ENCODE measurements at regions not wholly inside any gene's neighbourhood (a gene's known extent, or its start where the extent isn't known, plus 50 kb on each side); places are given as distances from the start of the nearest gene placed in this dataset.

DNA sequence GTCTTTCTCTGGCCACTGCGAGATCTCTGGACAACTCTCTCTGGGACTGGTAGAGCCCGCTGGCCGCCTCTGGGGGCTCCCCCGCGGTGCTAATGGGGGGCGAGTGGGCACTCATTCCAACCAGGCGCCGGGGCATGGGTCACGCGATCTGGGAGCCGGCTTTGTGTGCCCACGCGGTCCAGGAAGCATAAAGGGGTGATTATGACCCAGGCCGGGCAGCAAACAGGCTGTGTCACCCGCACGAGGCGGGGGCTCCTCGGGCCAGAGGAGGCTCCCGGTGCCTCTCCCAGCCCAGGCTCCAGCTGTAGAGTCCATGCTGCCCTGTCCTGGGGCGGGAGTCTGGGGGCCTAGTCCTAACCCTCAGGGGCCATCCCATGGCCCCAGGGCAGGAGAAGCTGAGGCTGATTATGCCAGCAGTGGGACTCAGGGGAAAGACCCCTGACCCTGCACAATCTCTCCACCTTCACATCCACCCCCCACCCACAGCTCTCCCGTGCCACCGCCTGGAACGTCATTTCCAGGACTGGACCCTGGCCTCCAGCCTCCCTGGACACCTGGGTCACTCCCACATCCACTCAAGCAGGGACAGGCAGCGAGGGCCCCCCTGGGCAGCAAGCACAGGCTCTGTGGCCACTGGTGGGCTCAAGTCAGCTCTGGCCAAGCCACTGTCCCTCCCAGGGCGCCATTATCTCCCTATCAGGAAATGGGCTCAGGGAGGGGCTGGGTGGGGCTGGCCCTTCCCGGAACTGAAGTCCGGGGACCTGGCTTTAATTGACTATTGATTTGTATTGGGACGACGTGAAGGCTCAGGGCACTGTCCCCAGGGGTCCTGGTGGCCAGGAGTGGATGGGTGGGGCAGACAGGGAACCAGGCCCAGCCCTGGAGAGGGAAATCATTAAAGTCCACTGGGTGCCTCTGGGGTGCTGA is 50.0 kb downstream of the PTPRS start:
- TF ChIP-seq, protein P1, sequence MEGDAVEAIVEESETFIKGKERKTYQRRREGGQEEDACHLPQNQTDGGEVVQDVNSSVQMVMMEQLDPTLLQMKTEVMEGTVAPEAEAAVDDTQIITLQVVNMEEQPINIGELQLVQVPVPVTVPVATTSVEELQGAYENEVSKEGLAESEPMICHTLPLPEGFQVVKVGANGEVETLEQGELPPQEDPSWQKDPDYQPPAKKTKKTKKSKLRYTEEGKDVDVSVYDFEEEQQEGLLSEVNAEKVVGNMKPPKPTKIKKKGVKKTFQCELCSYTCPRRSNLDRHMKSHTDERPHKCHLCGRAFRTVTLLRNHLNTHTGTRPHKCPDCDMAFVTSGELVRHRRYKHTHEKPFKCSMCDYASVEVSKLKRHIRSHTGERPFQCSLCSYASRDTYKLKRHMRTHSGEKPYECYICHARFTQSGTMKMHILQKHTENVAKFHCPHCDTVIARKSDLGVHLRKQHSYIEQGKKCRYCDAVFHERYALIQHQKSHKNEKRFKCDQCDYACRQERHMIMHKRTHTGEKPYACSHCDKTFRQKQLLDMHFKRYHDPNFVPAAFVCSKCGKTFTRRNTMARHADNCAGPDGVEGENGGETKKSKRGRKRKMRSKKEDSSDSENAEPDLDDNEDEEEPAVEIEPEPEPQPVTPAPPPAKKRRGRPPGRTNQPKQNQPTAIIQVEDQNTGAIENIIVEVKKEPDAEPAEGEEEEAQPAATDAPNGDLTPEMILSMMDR (conservative IDR thresholded peaks at IDR 0.05): no peak
- no peak for TF ChIP-seq EZH2 (IDR thresholded peaks at IDR 0.05; ENCODE audit: low read depth)
- Histone ChIP-seq H3K27ac (no peak overlapping the region), H3F3A (ENCODE audit: insufficient read depth, low read depth) (no peaks in the 10 kb centered on the region), H3K79me2 (ENCODE audit: low read depth) (peaks cover 5% of the 10 kb centered on the region; the same call in 1 of the 2 replicates), H3K36me3 (ENCODE audit: low read depth) (no peaks in the 10 kb centered on the region), H3K4me2 (no peak overlapping the region), H3K4me1 (replicated peaks; ENCODE audit: insufficient read depth) (0 out of 2 replicates have a peak, but pooled peaks cover 7% of the 10 kb centered on the region), H4K20me1 (ENCODE audit: insufficient read depth) (no peaks in the 10 kb centered on the region; the same call in 1 of the 2 replicates), H3K9me2 (ENCODE audit: insufficient read depth) (no peaks in the 10 kb centered on the region), H2AFZ (no peak overlapping the region), H3K27me3 (ENCODE audit: insufficient read depth, low read depth) (no peaks in the 10 kb centered on the region), H3K9me3 (ENCODE audit: insufficient read depth, low read depth) (no peaks in the 10 kb centered on the region), H3K4me3 (no peak overlapping the region)
- intact Hi-C loops (cut with micrococcal nuclease; ENCODE audit: unreplicated experiment): no loop called here
- POLR2A ChIA-PET (ENCODE audit: unreplicated experiment): interaction anchor here (0.7 kb wide), 1 partner anchor 32 kb away, joined by 11 read pairs; no protein-coding TSS in a partner anchor
- DNase-seq: no peak
- BruUV-seq (replicated peaks): no TSS peak
- CTCF ChIA-PET: no interaction called here

DNA sequence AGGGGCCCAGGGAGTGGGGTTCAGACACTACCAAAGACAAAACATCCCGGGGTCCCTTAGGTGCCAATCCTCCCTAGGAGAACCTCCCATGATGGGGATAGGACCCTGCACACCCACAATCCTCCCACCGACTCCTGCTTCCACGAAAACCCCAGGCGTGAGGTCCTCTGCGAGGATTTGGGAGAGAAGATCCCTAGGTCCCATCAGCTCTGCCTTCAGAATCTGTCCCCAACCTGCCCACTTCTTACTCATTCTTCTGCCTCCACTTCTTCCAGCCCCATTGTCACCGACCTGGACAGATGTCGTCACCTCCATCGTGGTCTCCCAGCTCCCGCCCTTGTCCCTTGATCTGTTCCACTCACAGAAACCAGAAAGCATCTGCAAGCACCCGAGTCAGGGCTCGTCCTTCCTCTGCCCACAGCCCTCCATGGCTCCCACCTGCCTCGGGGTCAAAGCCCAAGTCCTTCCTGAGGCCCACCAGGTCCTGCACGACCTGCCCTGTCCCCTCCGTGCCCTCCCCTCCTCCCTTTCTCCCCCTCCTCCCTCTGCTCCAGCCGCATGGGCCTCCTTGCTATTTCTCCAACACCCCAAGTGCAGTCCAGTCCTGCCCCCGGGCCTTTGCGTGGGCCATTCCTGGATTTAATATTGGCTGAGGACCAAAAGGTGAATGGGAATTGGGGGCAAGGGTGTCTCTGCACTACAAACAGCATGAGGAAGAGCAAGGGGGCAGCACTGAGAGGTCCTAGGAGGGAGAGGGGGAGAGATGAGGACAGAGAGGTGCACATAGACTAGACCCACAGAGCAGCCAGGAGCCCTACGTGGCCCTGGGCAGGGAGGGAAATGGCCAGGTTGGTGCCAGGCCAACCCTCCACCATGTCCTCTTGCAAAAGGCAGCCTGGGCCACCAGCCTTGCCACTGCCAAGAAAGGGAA is 51.3 kb downstream of the PTPRS start:
- DNase-seq: no peak
- H3K4me1 ChIP-seq (replicated peaks; ENCODE audit: insufficient read depth): 0 out of 2 replicates have a peak, but pooled peaks cover 7% of the 10 kb centered on the region
- no peaks in the 10 kb centered on the region for H3K36me3 ChIP-seq (ENCODE audit: low read depth)
- H3F3A ChIP-seq (ENCODE audit: insufficient read depth, low read depth): no peaks in the 10 kb centered on the region
- no peak overlapping the region for H3K27ac ChIP-seq
- ChIA-PET CTCF (no interaction called here), POLR2A (ENCODE audit: unreplicated experiment) (interaction anchor here (0.7 kb wide), 2 partner anchors 59 to 101 kb away, joined by 3 to 4 read pairs; no protein-coding TSS in a partner anchor)
- TF ChIP-seq EZH2 (IDR thresholded peaks at IDR 0.05; ENCODE audit: low read depth): no peak
- TF ChIP-seq, protein P1 (conservative IDR thresholded peaks at IDR 0.05): no peak
- H3K79me2 ChIP-seq (ENCODE audit: low read depth): peaks cover 5% of the 10 kb centered on the region; the same call in 1 of the 2 replicates
- no peaks in the 10 kb centered on the region; the same call in 1 of the 2 replicates for H4K20me1 ChIP-seq (ENCODE audit: insufficient read depth)
- H3K4me3 ChIP-seq: no peak overlapping the region
- no peaks in the 10 kb centered on the region for H3K9me2 ChIP-seq (ENCODE audit: insufficient read depth)
- no TSS peak for BruUV-seq (replicated peaks)
- H3K4me2 ChIP-seq: no peak overlapping the region
- H3K9me3 ChIP-seq (ENCODE audit: insufficient read depth, low read depth): no peaks in the 10 kb centered on the region
- no peaks in the 10 kb centered on the region for H3K27me3 ChIP-seq (ENCODE audit: insufficient read depth, low read depth)
- no peak overlapping the region for H2AFZ ChIP-seq
- intact Hi-C loops (cut with micrococcal nuclease; ENCODE audit: unreplicated experiment): loop anchor here (10.0 kb wide), 1 partner anchor 285 kb away; no protein-coding TSS in a partner anchor

- 0 out of 2 replicates have a peak, but pooled peaks cover 7% of the 10 kb centered on the region for H3K4me1 ChIP-seq (replicated peaks; ENCODE audit: insufficient read depth)
- CTCF ChIA-PET: no interaction called here
- DNase-seq: peak in 1 of 2 experiments; percentile 26
- H3K27ac ChIP-seq: no peak overlapping the region
- peaks cover 5% of the 10 kb centered on the region; the same call in 1 of the 2 replicates for H3K79me2 ChIP-seq (ENCODE audit: low read depth)
- no peaks in the 10 kb centered on the region for H3K36me3 ChIP-seq (ENCODE audit: low read depth)
- H3K9me3 ChIP-seq (ENCODE audit: insufficient read depth, low read depth): no peaks in the 10 kb centered on the region
- H3K27me3 ChIP-seq (ENCODE audit: insufficient read depth, low read depth): no peaks in the 10 kb centered on the region
- H3K4me3 ChIP-seq: no peak overlapping the region
- TF ChIP-seq, protein P1 (conservative IDR thresholded peaks at IDR 0.05): no peak
- TF ChIP-seq EZH2 (IDR thresholded peaks at IDR 0.05; ENCODE audit: low read depth): no peak
- BruUV-seq (replicated peaks): no TSS peak
- no peaks in the 10 kb centered on the region for H3F3A ChIP-seq (ENCODE audit: insufficient read depth, low read depth)
- no peak overlapping the region for H2AFZ ChIP-seq
- no peaks in the 10 kb centered on the region for H3K9me2 ChIP-seq (ENCODE audit: insufficient read depth)
- H4K20me1 ChIP-seq (ENCODE audit: insufficient read depth): no peaks in the 10 kb centered on the region; the same call in 1 of the 2 replicates
- no peak overlapping the region for H3K4me2 ChIP-seq
- POLR2A ChIA-PET (ENCODE audit: unreplicated experiment): no interaction called here
- intact Hi-C loops (cut with micrococcal nuclease; ENCODE audit: unreplicated experiment): loop anchor here (10.0 kb wide), 1 partner anchor 286 kb away; no protein-coding TSS in a partner anchor
These were observed 52.3 kb downstream of the PTPRS start for GRCh38 chr19:5288347-5288739.

Measured in PC-9 (cell line).